GM20000 (cell line): ENCODE measurements at regions not wholly inside any gene's neighbourhood (a gene's known extent, or its start where the extent isn't known, plus 50 kb on each side); places are given as distances from the start of the nearest gene placed in this dataset.
"Not testable (repeated sequence)": the region's sequence is repeated elsewhere in the genome, so short reads cannot be mapped to it uniquely, and the experiment has no call there.

Experiments used
- DNase-seq: peaks from one replicate; pipeline ENCODE4 v3.0.0; 2012; ENCODE audit warnings: low spot score
- CTCF ChIP-seq: IDR thresholded peaks from 2 replicates; pipeline ENCODE4 v1.5.1; 2012; ENCODE audit warnings: mild to moderate bottlenecking, control low read depth; ENCODE audit errors: extremely low read depth, missing control alignments

GRCh38 chr16:19963301-19963700 is 78.7 kb upstream of the GPRC5B start:
- TF ChIP-seq CTCF = no peak
- no peak for DNase-seq

GRCh38 chr16:19960183-19960582 is 75.5 kb upstream of the GPRC5B start:
- no peak for TF ChIP-seq CTCF
- DNase-seq = no peak

GRCh38 chr16:19959736-19960135 is 75.1 kb upstream of the GPRC5B start:
- no peak for TF ChIP-seq CTCF
- DNase-seq = no peak

GRCh38 chr16:19955896-19956295 is 71.2 kb upstream of the GPRC5B start:
- not testable (repeated sequence) for DNase-seq

GRCh38 chr16:19955084-19955483 is 70.4 kb upstream of the GPRC5B start:
- DNase-seq = not testable (repeated sequence)

- TF ChIP-seq CTCF = no peak
- DNase-seq = no peak
Measured at GRCh38 chr16:19948186-19949104, 63.8 kb upstream of the GPRC5B start.

- no peak for TF ChIP-seq CTCF
- DNase-seq = no peak
Measured at GRCh38 chr16:19945934-19946333, 61.3 kb upstream of the GPRC5B start.

- no peak for TF ChIP-seq CTCF
- no peak for DNase-seq
Measured at GRCh38 chr16:19940195-19940594, 55.5 kb upstream of the GPRC5B start.
